GM12873 (cell line): ENCODE measurements at regions not wholly inside any gene's neighbourhood (a gene's known extent, or its start where the extent isn't known, plus 50 kb on each side); places are given as distances from the start of the nearest gene placed in this dataset.

Experiments
- TF ChIP-seq, protein P1 (sequence below): IDR thresholded peaks from 2 replicates; pipeline ENCODE4 v1.5.1; 2012; ENCODE audit warnings: low read depth, mild to moderate bottlenecking, moderate library complexity, low read length, control low read depth; ENCODE audit not compliant: insufficient read depth; ENCODE audit errors: missing control alignments

DNA sequence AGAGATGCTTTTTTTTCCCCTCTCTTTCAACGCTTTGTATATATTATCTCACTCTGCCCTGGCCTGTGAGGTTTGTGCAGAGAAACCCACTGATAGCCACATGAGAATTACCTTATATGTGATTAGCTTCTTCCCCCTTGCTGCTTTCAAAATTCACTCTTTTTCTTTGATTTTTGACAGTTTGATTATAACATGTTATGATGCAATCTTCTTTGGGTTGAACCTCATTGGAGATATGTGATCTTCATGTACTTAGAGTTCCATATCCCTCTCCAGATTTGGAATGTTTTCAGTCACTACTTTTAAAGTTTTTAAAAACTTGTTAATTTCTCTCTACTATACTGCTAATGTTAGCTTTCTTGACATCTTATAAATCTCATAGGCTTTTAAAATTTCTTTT, 479.5 kb upstream of the AGA start:
- TF ChIP-seq, protein P1, sequence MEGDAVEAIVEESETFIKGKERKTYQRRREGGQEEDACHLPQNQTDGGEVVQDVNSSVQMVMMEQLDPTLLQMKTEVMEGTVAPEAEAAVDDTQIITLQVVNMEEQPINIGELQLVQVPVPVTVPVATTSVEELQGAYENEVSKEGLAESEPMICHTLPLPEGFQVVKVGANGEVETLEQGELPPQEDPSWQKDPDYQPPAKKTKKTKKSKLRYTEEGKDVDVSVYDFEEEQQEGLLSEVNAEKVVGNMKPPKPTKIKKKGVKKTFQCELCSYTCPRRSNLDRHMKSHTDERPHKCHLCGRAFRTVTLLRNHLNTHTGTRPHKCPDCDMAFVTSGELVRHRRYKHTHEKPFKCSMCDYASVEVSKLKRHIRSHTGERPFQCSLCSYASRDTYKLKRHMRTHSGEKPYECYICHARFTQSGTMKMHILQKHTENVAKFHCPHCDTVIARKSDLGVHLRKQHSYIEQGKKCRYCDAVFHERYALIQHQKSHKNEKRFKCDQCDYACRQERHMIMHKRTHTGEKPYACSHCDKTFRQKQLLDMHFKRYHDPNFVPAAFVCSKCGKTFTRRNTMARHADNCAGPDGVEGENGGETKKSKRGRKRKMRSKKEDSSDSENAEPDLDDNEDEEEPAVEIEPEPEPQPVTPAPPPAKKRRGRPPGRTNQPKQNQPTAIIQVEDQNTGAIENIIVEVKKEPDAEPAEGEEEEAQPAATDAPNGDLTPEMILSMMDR = no peak

DNA sequence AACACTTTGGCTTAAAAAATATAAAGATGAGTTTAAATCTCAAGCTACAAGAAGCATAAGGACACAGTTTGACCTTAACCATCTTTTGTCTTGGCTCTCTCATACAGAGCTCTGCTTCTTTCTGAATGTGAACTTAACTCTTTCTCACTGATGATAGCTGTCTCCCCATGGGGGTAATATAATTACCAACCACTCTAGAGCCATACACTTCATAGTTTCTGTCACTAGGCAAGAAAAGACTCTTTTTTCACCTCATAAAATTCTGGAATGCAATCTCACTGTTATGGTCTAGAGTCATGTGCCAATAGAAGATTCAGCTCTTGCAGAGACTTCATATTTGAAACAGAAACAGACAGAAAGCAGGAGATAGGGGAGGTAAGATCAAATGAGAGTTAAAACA, 481.7 kb upstream of the AGA start:
- TF ChIP-seq, protein P1 = no peak

DNA sequence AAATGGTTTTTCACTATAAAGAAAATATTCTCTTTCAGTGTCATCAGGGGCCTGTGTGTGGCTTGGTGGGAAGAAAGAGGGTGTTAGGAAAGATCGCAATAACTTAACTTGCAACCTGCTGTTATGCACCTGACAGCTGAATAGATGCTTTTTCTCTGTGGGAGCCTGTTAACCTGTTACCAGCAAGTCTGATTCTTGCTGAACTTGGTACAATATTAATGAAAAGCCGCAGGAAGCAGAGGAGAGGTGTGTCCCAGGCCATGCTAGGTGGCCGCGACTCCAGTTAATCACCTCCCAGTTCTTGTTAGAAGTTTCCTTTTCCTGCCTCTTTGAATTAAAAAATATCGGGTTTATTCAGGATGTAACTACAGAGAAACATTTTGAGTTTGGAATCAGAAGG, 494.8 kb upstream of the AGA start:
- TF ChIP-seq, protein P1 = no peak

DNA sequence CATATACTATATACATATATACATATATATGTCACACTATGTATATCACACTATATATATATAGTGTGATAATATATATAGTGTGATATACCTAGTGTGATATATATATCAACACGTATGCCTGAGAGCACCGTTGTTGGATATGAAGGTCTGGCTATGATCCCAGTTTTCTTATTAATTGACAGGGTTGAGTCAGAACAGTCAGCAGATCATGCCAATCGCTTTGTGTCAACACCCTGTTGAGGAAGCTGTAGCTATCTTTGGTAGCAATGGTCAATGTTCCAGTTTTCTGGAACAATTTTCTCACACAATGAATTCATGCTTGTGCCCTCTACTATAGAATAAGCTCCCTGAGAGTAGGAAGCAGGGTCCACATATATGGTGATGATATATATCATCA, 496.0 kb upstream of the AGA start:
- TF ChIP-seq, protein P1 = no peak

DNA sequence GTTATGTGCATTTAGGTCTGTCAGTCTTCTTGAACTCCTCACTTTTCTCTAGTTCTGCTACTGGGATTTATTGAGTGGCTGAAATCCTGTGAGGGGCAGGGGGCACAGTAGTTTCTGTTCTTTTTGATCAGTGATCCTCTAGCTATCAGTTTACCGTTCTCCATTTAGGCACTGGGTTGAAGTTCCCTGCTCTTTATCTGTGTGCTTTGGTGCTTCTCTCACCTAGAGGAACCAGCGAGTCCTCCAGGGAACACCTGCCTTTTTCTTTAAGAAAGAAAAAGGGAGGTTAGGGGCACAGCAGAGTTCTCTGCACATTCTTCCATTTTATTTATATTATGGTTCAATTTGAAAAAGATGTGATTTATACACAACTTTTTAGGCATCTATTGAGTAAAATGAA, 503.0 kb upstream of the AGA start:
- TF ChIP-seq, protein P1 = no peak

DNA sequence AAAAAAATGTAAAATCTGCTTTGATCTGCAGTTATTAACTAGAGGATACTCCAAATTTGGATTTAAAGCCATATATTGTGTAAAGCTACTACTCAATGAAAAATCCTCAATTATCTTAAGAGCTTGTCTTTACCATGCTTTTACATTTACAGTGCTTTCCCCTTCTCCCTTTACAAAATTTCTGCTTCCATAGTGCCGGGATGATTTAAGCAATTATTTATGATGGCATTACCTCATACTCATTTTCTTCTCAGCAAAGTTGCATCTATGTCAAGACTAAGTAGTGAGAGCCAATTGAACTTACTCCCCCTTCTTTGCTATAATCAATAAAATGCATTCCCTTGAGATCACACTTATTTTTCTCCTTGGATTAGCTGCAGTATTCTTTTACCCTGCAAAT, 505.4 kb upstream of the AGA start:
- TF ChIP-seq, protein P1 = no peak

DNA sequence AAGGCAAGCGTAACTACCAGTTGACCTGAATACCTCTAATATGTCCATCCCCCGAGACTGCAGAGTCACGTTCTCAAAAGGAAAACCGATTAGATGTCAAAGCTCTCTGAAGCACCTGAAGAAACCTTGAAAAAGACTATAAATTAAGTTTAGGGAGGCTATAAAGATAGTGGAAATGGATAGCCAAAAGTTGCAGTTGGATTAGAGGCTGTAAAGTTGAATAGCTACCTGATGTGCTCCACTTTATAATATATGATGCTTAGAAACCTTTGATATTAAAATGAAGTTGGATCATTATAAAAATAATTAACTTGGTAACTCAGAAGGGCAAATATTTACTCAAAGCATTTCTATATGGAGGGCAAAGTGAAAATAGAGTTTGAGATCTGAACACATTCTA, 506.6 kb upstream of the AGA start:
- TF ChIP-seq, protein P1 = no peak

DNA sequence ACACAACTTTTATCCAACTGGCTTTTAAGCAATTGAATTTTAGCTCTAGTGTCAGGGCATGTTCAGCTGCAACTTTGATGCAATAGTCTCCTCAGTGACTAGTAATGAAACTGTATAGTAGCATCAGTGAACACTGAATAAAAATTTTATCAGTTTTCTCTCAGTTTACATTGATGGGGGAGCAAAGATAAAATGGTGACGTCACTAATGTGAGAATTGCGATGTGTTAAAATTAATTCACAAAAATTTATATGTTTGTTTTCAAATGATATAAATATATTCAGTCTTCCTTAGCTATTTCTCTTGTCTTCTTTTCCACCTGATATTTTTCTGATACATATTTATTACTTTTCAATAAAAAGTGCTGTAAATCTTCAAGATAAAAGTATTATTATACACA, 508.8 kb upstream of the AGA start:
- TF ChIP-seq, protein P1 = no peak
